IMR-90 (cell line): ENCODE measurements at regions not wholly inside any gene's neighbourhood (a gene's known extent, or its start where the extent isn't known, plus 50 kb on each side); places are given as distances from the start of the nearest gene placed in this dataset.

Experiments
- ATAC-seq: fragments of 200-7000 bp; cut with Tn5 transposase; 2 replicates; pipeline ENCODE4 v1.9.1; 2020; ENCODE audit warnings: low read depth, mild to moderate bottlenecking, moderate library complexity
- BruUV-seq: library from RNA; stranded (reverse); fragments of 400-500 nt; replicated peaks from 2 replicates; lab custom pipeline; 2021; lab: Mats Ljungman, UMichigan
- CTCF ChIA-PET: fragments of 300-600 bp; formaldehyde crosslinking; extraction: SDS; loops from one replicate; lab custom pipeline; 2021; ENCODE audit warnings: antibody characterized with exemption; lab: Yijun Ruan, JAX
- POLR2A ChIA-PET: fragments of 300-600 bp; sonication (Branson Sonifier 250); formaldehyde crosslinking; loops from one replicate; lab custom pipeline; 2022; ENCODE audit warnings: antibody characterized with exemption; ENCODE audit not compliant: unreplicated experiment; lab: Charles Lee
- DNase-seq: peaks from one replicate; pipeline ENCODE4 v3.0.0; 2013
- H2AFZ ChIP-seq: replicated peaks from 2 replicates; pipeline ENCODE3; 2013; ENCODE audit warnings: low read length, mild to moderate bottlenecking; ENCODE audit not compliant: poor library complexity
- H2AK5ac ChIP-seq: 2 replicates; pipeline ENCODE4 v1.6.1; 2013; ENCODE audit warnings: low read depth, low read length, inconsistent platforms
- H2AK9ac ChIP-seq: replicated peaks from 2 replicates; pipeline ENCODE3; 2013; ENCODE audit warnings: mild to moderate bottlenecking, low read depth, low read length, moderate library complexity; ENCODE audit not compliant: poor library complexity
- H2BK120ac ChIP-seq: 2 replicates; pipeline ENCODE4 v1.6.1; 2013; ENCODE audit warnings: low read depth, low read length, inconsistent platforms
- H2BK15ac ChIP-seq: 3 replicates; pipeline ENCODE4 v1.6.1; 2013; ENCODE audit warnings: low read depth, low read length, inconsistent platforms
- H2BK20ac ChIP-seq: 2 replicates; pipeline ENCODE4 v1.6.1; 2013; ENCODE audit warnings: low read depth, mild to moderate bottlenecking, inconsistent platforms, low read length, moderate library complexity
- H2BK5ac ChIP-seq: 2 replicates; pipeline ENCODE4 v1.6.1; 2013; ENCODE audit warnings: mild to moderate bottlenecking, low read depth, low read length, inconsistent platforms; ENCODE audit not compliant: poor library complexity, severe bottlenecking
- H3K14ac ChIP-seq: replicated peaks from 2 replicates; pipeline ENCODE4 v1.6.1; 2013; ENCODE audit warnings: low read depth, low read length, inconsistent platforms
- H3K18ac ChIP-seq: 2 replicates; pipeline ENCODE4 v1.6.1; 2013; ENCODE audit warnings: low read depth, low read length, control low read depth
- H3K23ac ChIP-seq: 2 replicates; pipeline ENCODE4 v1.6.1; 2013; ENCODE audit warnings: low read depth, low read length, inconsistent platforms
- H3K27ac ChIP-seq: 2 replicates; pipeline ENCODE4 v1.5.1; 2013; ENCODE audit warnings: mild to moderate bottlenecking, control low read depth, low read length; ENCODE audit not compliant: insufficient read depth
- H3K27me3 ChIP-seq: 2 replicates; pipeline ENCODE4 v1.6.1; 2013; ENCODE audit warnings: low read length; ENCODE audit not compliant: control insufficient read depth, insufficient read depth
- H3K36me3 ChIP-seq: 2 replicates; pipeline ENCODE4 v1.6.1; 2013; ENCODE audit warnings: low read length, mixed read lengths; ENCODE audit not compliant: control insufficient read depth, insufficient read depth
- H3K4ac ChIP-seq: 2 replicates; pipeline ENCODE4 v1.6.1; 2013; ENCODE audit warnings: low read depth, low read length, inconsistent platforms
- H3K4me1 ChIP-seq: 2 replicates; pipeline ENCODE4 v1.6.1; 2013; ENCODE audit warnings: low read length, mixed read lengths; ENCODE audit not compliant: control insufficient read depth, insufficient read depth
- H3K4me2 ChIP-seq: 2 replicates; pipeline ENCODE4 v1.6.1; 2013; ENCODE audit warnings: low read depth, mild to moderate bottlenecking, control low read depth, low read length, moderate library complexity
- H3K4me3 ChIP-seq: 2 replicates; pipeline ENCODE4 v1.5.1; 2013; ENCODE audit warnings: low read depth, mild to moderate bottlenecking, control low read depth, low read length, moderate library complexity; ENCODE audit not compliant: insufficient read depth
- H3K56ac ChIP-seq: 2 replicates; pipeline ENCODE4 v1.6.1; 2013; ENCODE audit warnings: low read length, inconsistent platforms; ENCODE audit not compliant: insufficient read depth; ENCODE audit errors: extremely low read depth
- H3K79me1 ChIP-seq, 2 experiments: 2 replicates each; pipeline ENCODE4 v1.6.1; 2013; ENCODE audit warnings: low read length in 2 of 2, inconsistent platforms in 1 of 2, low read depth in 1 of 2
- H3K9ac ChIP-seq: 2 replicates; pipeline ENCODE4 v1.6.1; 2013; ENCODE audit warnings: low read depth, low read length, control low read depth
- H3K9me1 ChIP-seq: 2 replicates; pipeline ENCODE4 v1.6.1; 2013; ENCODE audit warnings: low read length, inconsistent platforms; ENCODE audit not compliant: insufficient read depth
- H3K9me3 ChIP-seq: 2 replicates; pipeline ENCODE4 v1.6.1; 2013; ENCODE audit warnings: low read length; ENCODE audit not compliant: control insufficient read depth, insufficient read depth
- H4K20me1 ChIP-seq: 2 replicates; pipeline ENCODE4 v1.6.1; 2013; ENCODE audit warnings: low read length, inconsistent platforms; ENCODE audit not compliant: insufficient read depth
- H4K5ac ChIP-seq: 2 replicates; pipeline ENCODE4 v1.6.1; 2013; ENCODE audit warnings: mild to moderate bottlenecking, low read depth, low read length, control low read depth
- H4K8ac ChIP-seq, 2 experiments: 2 replicates each; pipeline ENCODE4 v1.6.1; 2013; ENCODE audit warnings: low read depth in 2 of 2, low read length in 2 of 2, control low read depth in 1 of 2, inconsistent platforms in 1 of 2
- H4K91ac ChIP-seq: 2 replicates; pipeline ENCODE4 v1.6.1; 2013; ENCODE audit warnings: low read depth, low read length, inconsistent platforms; ENCODE audit not compliant: insufficient read depth
- BHLHE40 ChIP-seq: fragments of 150-350 bp; IDR thresholded peaks from 2 replicates; pipeline ENCODE4 v1.6.1; 2016; ENCODE audit warnings: mild to moderate bottlenecking, low read depth, low read length
- CEBPB ChIP-seq: IDR thresholded peaks from 2 replicates; pipeline ENCODE4 v1.6.1; 2012; ENCODE audit warnings: low read depth, low read length, improper control_type of control experiment
- CHD1 ChIP-seq: IDR thresholded peaks from 2 replicates; pipeline ENCODE4 v1.6.1; 2012; ENCODE audit warnings: low read depth, low read length, improper control_type of control experiment
- FOS ChIP-seq: fragments of 150-350 bp; IDR thresholded peaks from 2 replicates; pipeline ENCODE4 v1.6.1; 2016; ENCODE audit warnings: low read depth, low read length
- MAFK ChIP-seq: IDR thresholded peaks from 2 replicates; pipeline ENCODE4 v1.6.1; 2012; ENCODE audit warnings: low read depth, low read length, improper control_type of control experiment
- MAZ ChIP-seq: IDR thresholded peaks from 2 replicates; pipeline ENCODE4 v1.6.1; 2012; ENCODE audit warnings: low read depth, mild to moderate bottlenecking, low read length, improper control_type of control experiment, moderate library complexity, borderline replicate concordance
- MXI1 ChIP-seq: IDR thresholded peaks from 2 replicates; pipeline ENCODE4 v1.6.1; 2012; ENCODE audit warnings: low read depth, mild to moderate bottlenecking, low read length, moderate library complexity, borderline replicate concordance
- POLR2A ChIP-seq: IDR thresholded peaks from 2 replicates; pipeline ENCODE4 v1.6.1; 2012; ENCODE audit warnings: mild to moderate bottlenecking, low read depth, low read length
- RAD21 ChIP-seq: IDR thresholded peaks from 2 replicates; pipeline ENCODE4 v1.6.1; 2012; ENCODE audit warnings: low read length, improper control_type of control experiment
- RCOR1 ChIP-seq: IDR thresholded peaks from 2 replicates; pipeline ENCODE4 v1.6.1; 2012; ENCODE audit warnings: mild to moderate bottlenecking, low read length, improper control_type of control experiment; ENCODE audit not compliant: insufficient replicate concordance
- RFX5 ChIP-seq: IDR thresholded peaks from 2 replicates; pipeline ENCODE4 v1.8.0; 2012; ENCODE audit warnings: low read depth, mild to moderate bottlenecking, low read length, moderate library complexity
- SMC3 ChIP-seq: fragments of 150-350 bp; IDR thresholded peaks from 2 replicates; pipeline ENCODE4 v1.6.1; 2016; ENCODE audit warnings: low read depth, mild to moderate bottlenecking, antibody characterized with exemption, low read length, moderate library complexity
- WGBS, 2 experiments: methylation state at CpG; one replicate each; pipeline versions ENCODE4 v1.1.5 to v1.1.7; 2013; ENCODE audit warnings: missing lambda C conversion rate in 2 of 2; ENCODE audit not compliant: insufficient read length in 1 of 2; ENCODE audit errors: extremely low coverage in 2 of 2; 5-methylcytosine and 5-hydroxymethylcytosine counted together
- dilution Hi-C: fragments of 300-500 bp; cut with HindIII; formaldehyde crosslinking; loops from one replicate; pipeline ENCODE4 v1.14.3; 2018; ENCODE audit warnings: low sequenced_read_pairs; ENCODE audit not compliant: unreplicated experiment
- in situ Hi-C: fragments of 300-500 bp; cut with MboI; formaldehyde crosslinking; loops from 3 replicates; pipeline ENCODE4 v1.14.3; 2019; ENCODE audit warnings: low sequenced_read_pairs, inconsistent platforms, mixed read lengths
- intact Hi-C: fragments of 100-400 bp; cut with micrococcal nuclease; formaldehyde crosslinking; loops from 2 replicates; pipeline ENCODE4 v1.10.0; 2022
- TF ChIP-seq, protein P1 (sequence below): fragments of 150-350 bp; IDR thresholded peaks from 2 replicates; pipeline ENCODE4 v1.6.1; 2017; ENCODE audit warnings: mild to moderate bottlenecking, antibody characterized with exemption, low read length, low read depth
- TF ChIP-seq, protein P2 (sequence below): conservative IDR thresholded peaks from 2 replicates; pipeline ENCODE4 v1.5.1; 2012; ENCODE audit warnings: mild to moderate bottlenecking, low read depth, low read length, improper control_type of control experiment
- TF ChIP-seq, protein P3 (sequence below): fragments of 150-350 bp; IDR thresholded peaks from 2 replicates; pipeline ENCODE4 v1.6.1; 2016; ENCODE audit warnings: low read depth, mild to moderate bottlenecking, low read length, moderate library complexity, borderline replicate concordance

DNA sequence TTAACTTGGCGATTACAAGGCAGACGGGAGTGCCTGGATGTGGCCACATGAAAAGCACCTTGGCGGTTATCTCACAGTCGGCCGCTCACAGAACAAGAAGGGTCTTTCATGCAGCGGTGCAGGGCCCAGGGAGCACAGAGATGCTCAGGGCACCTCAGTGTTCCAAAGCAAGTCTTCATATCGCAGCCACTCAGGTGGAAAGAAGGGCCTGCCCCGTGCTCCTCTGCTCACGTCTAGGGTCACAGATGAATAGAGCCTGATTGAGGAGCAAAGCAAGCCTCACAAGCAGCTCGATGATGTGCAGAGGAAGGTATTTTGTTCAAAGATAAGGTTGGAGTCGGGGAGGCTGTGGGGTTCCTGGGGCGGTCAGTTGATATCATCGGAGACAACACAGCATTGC, 297.8 kb downstream of the WDR11 start:
- Histone ChIP-seq H2AK5ac (no peak overlapping the region), H4K20me1 (no peaks in the 10 kb centered on the region), H2BK15ac (no peak overlapping the region), H3K4me1 (no peaks in the 10 kb centered on the region), H2BK120ac (no peak overlapping the region), H3K79me1 (no peaks in the 10 kb centered on the region), H3K36me3 (no peaks in the 10 kb centered on the region), H3K18ac (no peak overlapping the region), H3K14ac (no peak overlapping the region), H3K23ac (no peak overlapping the region), H2AFZ (no peak overlapping the region), H3K27me3 (no peaks in the 10 kb centered on the region), H2BK20ac (no peak overlapping the region), H3K4me3 (no peak overlapping the region), H3K56ac (no peak overlapping the region), H3K27ac (no peak overlapping the region), H4K8ac (no peak overlapping the region), H3K4me2 (no peak overlapping the region), H4K91ac (no peak overlapping the region), H3K9me1 (no peaks in the 10 kb centered on the region), H3K9me3 (peaks cover 19% of the 10 kb centered on the region), H4K5ac (no peak overlapping the region), H2AK9ac (no peak overlapping the region), H2BK5ac (no peak overlapping the region), H3K4ac (no peak overlapping the region), H3K9ac (no peak overlapping the region)
- dilution Hi-C loops (no loop called here), in situ Hi-C loops (no loop called here), intact Hi-C loops (no loop called here)
- ChIA-PET POLR2A (no interaction called here), CTCF (no interaction called here)
- no CpG with 5 or more reads among the region's 13 CpGs for WGBS, 2 experiments
- BruUV-seq = no TSS peak
- TF ChIP-seq, protein P1, sequence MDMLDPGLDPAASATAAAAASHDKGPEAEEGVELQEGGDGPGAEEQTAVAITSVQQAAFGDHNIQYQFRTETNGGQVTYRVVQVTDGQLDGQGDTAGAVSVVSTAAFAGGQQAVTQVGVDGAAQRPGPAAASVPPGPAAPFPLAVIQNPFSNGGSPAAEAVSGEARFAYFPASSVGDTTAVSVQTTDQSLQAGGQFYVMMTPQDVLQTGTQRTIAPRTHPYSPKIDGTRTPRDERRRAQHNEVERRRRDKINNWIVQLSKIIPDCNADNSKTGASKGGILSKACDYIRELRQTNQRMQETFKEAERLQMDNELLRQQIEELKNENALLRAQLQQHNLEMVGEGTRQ = no peak
- TF ChIP-seq FOS (no peak), POLR2A (no peak), RAD21 (no peak), RCOR1 (no peak), CEBPB (no peak), RFX5 (no peak), SMC3 (no peak), MAFK (no peak), BHLHE40 (no peak), MAZ (no peak), MXI1 (no peak), CHD1 (no peak)
- TF ChIP-seq, protein P2, sequence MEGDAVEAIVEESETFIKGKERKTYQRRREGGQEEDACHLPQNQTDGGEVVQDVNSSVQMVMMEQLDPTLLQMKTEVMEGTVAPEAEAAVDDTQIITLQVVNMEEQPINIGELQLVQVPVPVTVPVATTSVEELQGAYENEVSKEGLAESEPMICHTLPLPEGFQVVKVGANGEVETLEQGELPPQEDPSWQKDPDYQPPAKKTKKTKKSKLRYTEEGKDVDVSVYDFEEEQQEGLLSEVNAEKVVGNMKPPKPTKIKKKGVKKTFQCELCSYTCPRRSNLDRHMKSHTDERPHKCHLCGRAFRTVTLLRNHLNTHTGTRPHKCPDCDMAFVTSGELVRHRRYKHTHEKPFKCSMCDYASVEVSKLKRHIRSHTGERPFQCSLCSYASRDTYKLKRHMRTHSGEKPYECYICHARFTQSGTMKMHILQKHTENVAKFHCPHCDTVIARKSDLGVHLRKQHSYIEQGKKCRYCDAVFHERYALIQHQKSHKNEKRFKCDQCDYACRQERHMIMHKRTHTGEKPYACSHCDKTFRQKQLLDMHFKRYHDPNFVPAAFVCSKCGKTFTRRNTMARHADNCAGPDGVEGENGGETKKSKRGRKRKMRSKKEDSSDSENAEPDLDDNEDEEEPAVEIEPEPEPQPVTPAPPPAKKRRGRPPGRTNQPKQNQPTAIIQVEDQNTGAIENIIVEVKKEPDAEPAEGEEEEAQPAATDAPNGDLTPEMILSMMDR = no peak
- TF ChIP-seq, protein P3, sequence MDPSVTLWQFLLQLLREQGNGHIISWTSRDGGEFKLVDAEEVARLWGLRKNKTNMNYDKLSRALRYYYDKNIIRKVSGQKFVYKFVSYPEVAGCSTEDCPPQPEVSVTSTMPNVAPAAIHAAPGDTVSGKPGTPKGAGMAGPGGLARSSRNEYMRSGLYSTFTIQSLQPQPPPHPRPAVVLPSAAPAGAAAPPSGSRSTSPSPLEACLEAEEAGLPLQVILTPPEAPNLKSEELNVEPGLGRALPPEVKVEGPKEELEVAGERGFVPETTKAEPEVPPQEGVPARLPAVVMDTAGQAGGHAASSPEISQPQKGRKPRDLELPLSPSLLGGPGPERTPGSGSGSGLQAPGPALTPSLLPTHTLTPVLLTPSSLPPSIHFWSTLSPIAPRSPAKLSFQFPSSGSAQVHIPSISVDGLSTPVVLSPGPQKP = no peak
- ATAC-seq (no peak), DNase-seq (no peak)
